ENCODE measurements at regions not wholly inside any gene's neighbourhood (a gene's known extent, or its start where the extent isn't known, plus 50 kb on each side); places are given as distances from the start of the nearest gene placed in this dataset.

DNA sequence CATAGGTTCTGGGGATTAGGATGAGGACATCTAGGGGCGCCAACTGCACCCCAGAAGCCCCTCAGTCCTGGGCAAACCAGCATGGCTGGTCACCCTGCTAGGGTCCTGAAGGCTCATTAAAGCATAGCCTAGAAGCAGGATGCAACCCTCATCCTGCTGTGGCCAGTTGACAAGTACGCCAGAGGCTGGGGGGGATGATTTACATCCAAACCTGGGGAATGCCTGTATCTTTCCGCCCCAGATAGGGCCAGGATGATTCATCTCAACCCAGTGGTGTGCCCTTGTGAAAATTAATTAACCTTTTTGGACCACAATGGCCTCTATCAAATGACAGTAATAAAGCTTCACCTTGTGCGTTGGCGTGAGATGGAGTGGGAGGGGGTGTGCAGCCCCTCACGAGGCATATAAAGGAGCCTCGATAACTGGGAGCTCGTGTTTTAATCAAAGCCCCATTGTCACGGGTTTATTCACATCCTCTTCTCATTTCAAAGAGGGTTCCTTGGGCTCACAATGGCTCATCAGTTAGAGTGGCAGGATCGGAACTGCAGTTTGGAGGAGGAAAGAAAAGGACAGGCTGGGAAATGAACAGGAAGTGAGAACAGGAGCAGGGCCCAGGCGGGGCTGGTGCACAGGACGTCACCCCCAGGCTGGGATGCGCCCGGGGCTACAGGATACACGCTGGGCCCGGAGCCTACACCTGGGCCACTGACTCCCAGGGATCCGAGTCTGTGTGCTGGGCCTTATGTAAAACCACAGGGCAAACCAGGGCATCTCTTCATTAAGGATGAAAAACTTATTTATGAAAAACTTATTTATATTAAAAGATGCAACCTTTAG, 121.8 kb upstream of the PHACTR3 start:
- H3K4me2 ChIP-seq (ENCODE audit: extremely low read depth, insufficient read depth, low read length): no peak overlapping the region
- H3K36me3 ChIP-seq (ENCODE audit: control insufficient read depth, insufficient read depth, low read length): no peaks in the 10 kb centered on the region
- no peaks in the 10 kb centered on the region for H4K20me1 ChIP-seq (ENCODE audit: control insufficient read depth, extremely low read depth, insufficient read depth, low read length)
- H3K4me1 ChIP-seq (ENCODE audit: control insufficient read depth, extremely low read depth, insufficient read depth, low read length): no peaks in the 10 kb centered on the region
- TF ChIP-seq EZH2 (IDR thresholded peaks at IDR 0.05; ENCODE audit: low read length, missing control alignments): no peak
- TF ChIP-seq, protein P1, sequence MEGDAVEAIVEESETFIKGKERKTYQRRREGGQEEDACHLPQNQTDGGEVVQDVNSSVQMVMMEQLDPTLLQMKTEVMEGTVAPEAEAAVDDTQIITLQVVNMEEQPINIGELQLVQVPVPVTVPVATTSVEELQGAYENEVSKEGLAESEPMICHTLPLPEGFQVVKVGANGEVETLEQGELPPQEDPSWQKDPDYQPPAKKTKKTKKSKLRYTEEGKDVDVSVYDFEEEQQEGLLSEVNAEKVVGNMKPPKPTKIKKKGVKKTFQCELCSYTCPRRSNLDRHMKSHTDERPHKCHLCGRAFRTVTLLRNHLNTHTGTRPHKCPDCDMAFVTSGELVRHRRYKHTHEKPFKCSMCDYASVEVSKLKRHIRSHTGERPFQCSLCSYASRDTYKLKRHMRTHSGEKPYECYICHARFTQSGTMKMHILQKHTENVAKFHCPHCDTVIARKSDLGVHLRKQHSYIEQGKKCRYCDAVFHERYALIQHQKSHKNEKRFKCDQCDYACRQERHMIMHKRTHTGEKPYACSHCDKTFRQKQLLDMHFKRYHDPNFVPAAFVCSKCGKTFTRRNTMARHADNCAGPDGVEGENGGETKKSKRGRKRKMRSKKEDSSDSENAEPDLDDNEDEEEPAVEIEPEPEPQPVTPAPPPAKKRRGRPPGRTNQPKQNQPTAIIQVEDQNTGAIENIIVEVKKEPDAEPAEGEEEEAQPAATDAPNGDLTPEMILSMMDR (conservative IDR thresholded peaks at IDR 0.05 in 1 of 2, IDR thresholded peaks at IDR 0.05 in 1 of 2; ENCODE audit: low read depth in 1 of 2, low read length in 2 of 2): no peak
- no peak overlapping the region for H3K27ac ChIP-seq (ENCODE audit: insufficient read depth, low read length)
- no peaks in the 10 kb centered on the region for H3K27me3 ChIP-seq (ENCODE audit: control insufficient read depth, insufficient read depth, low read length)
- no peak overlapping the region for H2AFZ ChIP-seq (ENCODE audit: low read length)
- no peaks in the 10 kb centered on the region for H3K9me3 ChIP-seq (ENCODE audit: control insufficient read depth, insufficient read depth, low read depth, low read length)
- no peaks in the 10 kb centered on the region for H3K79me2 ChIP-seq (ENCODE audit: control insufficient read depth, insufficient read depth, low read length)
- no peak for DNase-seq (ENCODE audit: low read depth in 2 of 2)
- no peak overlapping the region for H3K4me3 ChIP-seq (replicated peaks in 1 of 4; ENCODE audit: control extremely low read depth in 1 of 4, insufficient read depth in 1 of 4, low read depth in 3 of 4, low read length in 4 of 4)
- H3K9ac ChIP-seq (ENCODE audit: insufficient read depth, low read length): no peak overlapping the region

DNA sequence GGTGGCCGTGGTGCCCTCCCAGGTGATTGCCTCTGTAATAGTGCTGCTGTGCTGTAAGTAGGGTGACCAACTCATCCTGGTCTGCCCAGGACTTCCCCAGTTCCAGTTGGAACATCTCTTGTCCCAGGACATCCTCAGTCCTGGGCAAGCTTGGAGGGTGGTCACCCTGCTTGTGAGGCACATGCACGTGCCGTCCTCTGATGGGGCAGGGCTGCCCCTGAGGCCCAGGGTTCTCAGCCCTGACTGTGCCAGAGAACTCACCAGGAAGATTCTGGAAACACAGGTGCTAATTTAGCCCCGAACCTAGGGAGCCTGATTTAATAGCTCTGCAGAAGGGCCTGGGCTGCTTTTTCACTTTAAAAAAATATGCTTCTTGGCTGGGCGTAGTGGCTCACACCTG, 120.9 kb upstream of the PHACTR3 start:
- Histone ChIP-seq H3K4me1 (ENCODE audit: control insufficient read depth, extremely low read depth, insufficient read depth, low read length) (no peaks in the 10 kb centered on the region), H3K4me2 (ENCODE audit: extremely low read depth, insufficient read depth, low read length) (no peak overlapping the region), H3K79me2 (ENCODE audit: control insufficient read depth, insufficient read depth, low read length) (no peaks in the 10 kb centered on the region), H3K9ac (ENCODE audit: insufficient read depth, low read length) (no peak overlapping the region), H3K36me3 (ENCODE audit: control insufficient read depth, insufficient read depth, low read length) (no peaks in the 10 kb centered on the region), H3K27ac (ENCODE audit: insufficient read depth, low read length) (no peak overlapping the region), H3K9me3 (ENCODE audit: control insufficient read depth, insufficient read depth, low read depth, low read length) (no peaks in the 10 kb centered on the region), H2AFZ (ENCODE audit: low read length) (no peak overlapping the region), H3K4me3 (replicated peaks in 1 of 4; ENCODE audit: control extremely low read depth in 1 of 4, insufficient read depth in 1 of 4, low read depth in 3 of 4, low read length in 4 of 4) (no peak overlapping the region), H4K20me1 (ENCODE audit: control insufficient read depth, extremely low read depth, insufficient read depth, low read length) (no peaks in the 10 kb centered on the region), H3K27me3 (ENCODE audit: control insufficient read depth, insufficient read depth, low read length) (no peaks in the 10 kb centered on the region)
- TF ChIP-seq, protein P1 (conservative IDR thresholded peaks at IDR 0.05 in 1 of 2, IDR thresholded peaks at IDR 0.05 in 1 of 2; ENCODE audit: low read depth in 1 of 2, low read length in 2 of 2): no peak
- TF ChIP-seq EZH2 (IDR thresholded peaks at IDR 0.05; ENCODE audit: low read length, missing control alignments): no peak
- no peak for DNase-seq (ENCODE audit: low read depth in 2 of 2)

DNA sequence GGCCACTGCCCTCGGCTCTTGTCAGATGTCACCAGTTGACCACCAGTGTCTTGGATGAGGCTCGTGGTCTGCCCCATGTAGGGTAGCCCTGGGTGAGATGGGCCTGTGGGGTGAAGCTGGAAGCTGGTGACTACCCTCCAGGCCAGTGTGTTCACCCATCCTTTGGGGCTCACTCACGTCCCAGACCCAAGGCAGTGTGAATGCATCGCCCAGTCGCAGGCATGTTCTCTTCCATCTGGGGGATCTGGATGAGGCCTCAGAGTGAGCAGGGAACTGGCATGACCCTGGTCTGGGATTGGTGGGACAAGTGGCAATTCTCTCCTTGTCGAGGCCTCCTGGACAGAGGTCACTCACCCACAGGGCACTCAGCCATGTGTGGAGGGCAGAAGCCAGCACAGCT, 120.1 kb upstream of the PHACTR3 start:
- Histone ChIP-seq H3K36me3 (ENCODE audit: control insufficient read depth, insufficient read depth, low read length) (no peaks in the 10 kb centered on the region), H3K4me2 (ENCODE audit: extremely low read depth, insufficient read depth, low read length) (no peak overlapping the region), H3K27ac (ENCODE audit: insufficient read depth, low read length) (no peak overlapping the region), H3K4me1 (ENCODE audit: control insufficient read depth, extremely low read depth, insufficient read depth, low read length) (no peaks in the 10 kb centered on the region), H3K9ac (ENCODE audit: insufficient read depth, low read length) (no peak overlapping the region), H3K27me3 (ENCODE audit: control insufficient read depth, insufficient read depth, low read length) (no peaks in the 10 kb centered on the region), H3K9me3 (ENCODE audit: control insufficient read depth, insufficient read depth, low read depth, low read length) (no peaks in the 10 kb centered on the region), H3K4me3 (replicated peaks in 1 of 4; ENCODE audit: control extremely low read depth in 1 of 4, insufficient read depth in 1 of 4, low read depth in 3 of 4, low read length in 4 of 4) (no peak overlapping the region), H2AFZ (ENCODE audit: low read length) (no peak overlapping the region), H4K20me1 (ENCODE audit: control insufficient read depth, extremely low read depth, insufficient read depth, low read length) (no peaks in the 10 kb centered on the region), H3K79me2 (ENCODE audit: control insufficient read depth, insufficient read depth, low read length) (no peaks in the 10 kb centered on the region)
- no peak for DNase-seq (ENCODE audit: low read depth in 2 of 2)
- TF ChIP-seq, protein P1 (conservative IDR thresholded peaks at IDR 0.05 in 1 of 2, IDR thresholded peaks at IDR 0.05 in 1 of 2; ENCODE audit: low read depth in 1 of 2, low read length in 2 of 2): no peak
- no peak for TF ChIP-seq EZH2 (IDR thresholded peaks at IDR 0.05; ENCODE audit: low read length, missing control alignments)

All from fibroblast of lung (primary cell).